Neural crest cell (in vitro differentiated cells): ENCODE measurements at regions not wholly inside any gene's neighbourhood (a gene's known extent, or its start where the extent isn't known, plus 50 kb on each side); places are given as distances from the start of the nearest gene placed in this dataset.

Experiments used
- DNase-seq: peaks from one replicate; pipeline ENCODE4 v3.0.0; 2021; ENCODE audit warnings: low read depth, mixed read lengths, low spot score
- H3K27ac Mint-ChIP-seq: one replicate; pipeline ENCODE4 v1.8.0; 2021; ENCODE audit warnings: mild to moderate bottlenecking, mixed read lengths; ENCODE audit not compliant: unreplicated experiment
- H3K27me3 Mint-ChIP-seq: 2 replicates; pipeline ENCODE4 v1.8.0; 2021; ENCODE audit warnings: low read depth, mild to moderate bottlenecking, mixed read lengths
- H3K36me3 Mint-ChIP-seq: 2 replicates; pipeline ENCODE4 v1.8.0; 2021; ENCODE audit warnings: low read depth, mild to moderate bottlenecking, mixed read lengths
- H3K4me1 Mint-ChIP-seq: 2 replicates; pipeline ENCODE4 v1.8.0; 2021; ENCODE audit warnings: mixed read lengths
- H3K4me3 Mint-ChIP-seq: one replicate; pipeline ENCODE4 v1.8.0; 2021; ENCODE audit warnings: mild to moderate bottlenecking, mixed read lengths
- H3K9me3 Mint-ChIP-seq: 2 replicates; pipeline ENCODE4 v1.8.0; 2021; ENCODE audit warnings: mixed read lengths
- CTCF ChIP-seq: fragments of 200-600 bp; sonication (generic); conservative IDR thresholded peaks from 2 replicates; pipeline ENCODE4 v1.5.0; 2021; ENCODE audit warnings: antibody characterized with exemption, mild to moderate bottlenecking

GRCh38 chr2:193409951-193410350 is 1215.2 kb upstream of the TMEFF2 start:
- Mint-ChIP-seq H3K4me3 (no peak overlapping the region), H3K27me3 (no peaks in the 10 kb centered on the region), H3K4me1 (no peaks in the 10 kb centered on the region), H3K36me3 (no peaks in the 10 kb centered on the region), H3K27ac (no peak overlapping the region), H3K9me3 (peaks cover 20% of the 10 kb centered on the region)
- no peak for DNase-seq
- no peak for TF ChIP-seq CTCF

DNA sequence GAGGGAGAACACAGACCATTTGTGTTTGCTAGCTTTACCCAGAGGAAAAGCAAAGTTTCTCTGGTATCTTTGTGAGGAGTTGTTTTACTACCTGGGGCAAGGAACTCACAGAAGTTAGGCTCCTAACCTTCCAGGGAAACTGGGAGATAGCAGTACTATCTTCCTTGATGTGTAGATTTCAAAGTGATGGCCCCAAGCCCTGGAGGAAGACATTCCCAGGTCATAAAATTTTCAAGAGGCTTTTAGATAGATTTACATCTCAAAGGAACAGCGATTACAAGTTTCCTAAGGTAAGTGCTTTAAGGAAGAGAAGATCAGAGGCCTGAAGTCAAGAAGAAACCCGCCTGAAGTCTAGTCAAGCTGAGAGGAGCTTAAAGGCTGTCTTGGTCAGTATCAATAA is 1187.8 kb upstream of the TMEFF2 start:
- Mint-ChIP-seq H3K27me3 (no peaks in the 10 kb centered on the region), H3K36me3 (no peaks in the 10 kb centered on the region), H3K4me3 (no peak overlapping the region), H3K4me1 (no peaks in the 10 kb centered on the region), H3K9me3 (no peaks in the 10 kb centered on the region), H3K27ac (no peak overlapping the region)
- DNase-seq, result no peak
- TF ChIP-seq CTCF, result no peak

- no peaks in the 10 kb centered on the region for H3K27me3 Mint-ChIP-seq
- DNase-seq, result no peak
- no peak for TF ChIP-seq CTCF
- H3K27ac Mint-ChIP-seq, result no peak overlapping the region
- H3K9me3 Mint-ChIP-seq, result peaks cover 2% of the 10 kb centered on the region
- no peak overlapping the region for H3K4me3 Mint-ChIP-seq
- H3K36me3 Mint-ChIP-seq, result no peaks in the 10 kb centered on the region
- no peaks in the 10 kb centered on the region for H3K4me1 Mint-ChIP-seq
These were observed 1183.1 kb upstream of the TMEFF2 start for GRCh38 chr2:193377789-193378188.

- Mint-ChIP-seq H3K4me3 (no peak overlapping the region), H3K36me3 (no peaks in the 10 kb centered on the region), H3K27me3 (no peaks in the 10 kb centered on the region), H3K9me3 (peaks cover 2% of the 10 kb centered on the region), H3K27ac (no peak overlapping the region), H3K4me1 (no peaks in the 10 kb centered on the region)
- no peak for DNase-seq
- no peak for TF ChIP-seq CTCF
These were observed 1178.4 kb upstream of the TMEFF2 start for GRCh38 chr2:193373120-193373519.

- Mint-ChIP-seq H3K27ac (no peak overlapping the region), H3K4me1 (no peaks in the 10 kb centered on the region), H3K4me3 (no peak overlapping the region), H3K36me3 (no peaks in the 10 kb centered on the region), H3K27me3 (no peaks in the 10 kb centered on the region), H3K9me3 (peaks cover 2% of the 10 kb centered on the region)
- DNase-seq, result no peak
- no peak for TF ChIP-seq CTCF
These were observed 1176.5 kb upstream of the TMEFF2 start for GRCh38 chr2:193371200-193371599.

GRCh38 chr2:193368615-193369014 is 1173.9 kb upstream of the TMEFF2 start:
- no peak overlapping the region for H3K27ac Mint-ChIP-seq
- no peaks in the 10 kb centered on the region for H3K4me1 Mint-ChIP-seq
- H3K9me3 Mint-ChIP-seq, result peaks cover 2% of the 10 kb centered on the region
- no peaks in the 10 kb centered on the region for H3K36me3 Mint-ChIP-seq
- no peak for TF ChIP-seq CTCF
- DNase-seq, result no peak
- H3K27me3 Mint-ChIP-seq, result no peaks in the 10 kb centered on the region
- H3K4me3 Mint-ChIP-seq, result no peak overlapping the region
